Spleen (tissue), 11 donors: ENCODE measurements at regions not wholly inside any gene's neighbourhood (a gene's known extent, or its start where the extent isn't known, plus 50 kb on each side); places are given as distances from the start of the nearest gene placed in this dataset.

ENCODE experiments used
- DNase-seq: peaks from one replicate; pipeline ENCODE4 v3.0.0-alpha.2; 2020
- H3K27ac ChIP-seq, 8 donors: fragments of 200-600 bp; sonication (generic) in 7 of 8; 1 replicate in 4 of 8; 2 replicates in 4 of 8; pipeline versions ENCODE4 v1.5.0 to v1.8.0; 2016 to 2021; ENCODE audit warnings: inconsistent platforms in 4 of 8, mild to moderate bottlenecking in 4 of 8, moderate library complexity in 1 of 8
- H3K27me3 ChIP-seq, 7 donors: fragments of 200-600 bp; sonication (generic) in 6 of 7; replicated peaks in 1 of 7; 1 replicate in 4 of 7; 2 replicates in 3 of 7; pipeline versions ENCODE4 v1.5.0 to v1.8.0; 2016 to 2021; ENCODE audit warnings: inconsistent platforms in 3 of 7, mild to moderate bottlenecking in 1 of 7
- H3K36me3 ChIP-seq, 6 donors: fragments of 200-600 bp; sonication (generic) in 5 of 6; 1 replicate in 4 of 6; 2 replicates in 2 of 6; pipeline versions ENCODE4 v1.5.0 to v1.8.0; 2016 to 2021; ENCODE audit warnings: inconsistent platforms in 2 of 6
- H3K4me1 ChIP-seq, 6 donors: fragments of 200-600 bp; sonication (generic) in 5 of 6; 1 replicate in 3 of 6; 2 replicates in 3 of 6; pipeline versions ENCODE4 v1.5.0 to v1.8.0; 2016 to 2021; ENCODE audit warnings: inconsistent platforms in 3 of 6
- H3K4me3 ChIP-seq, 8 donors: fragments of 200-600 bp; sonication (generic) in 7 of 8; 1 replicate in 4 of 8; 2 replicates in 4 of 8; pipeline versions ENCODE4 v1.5.0 to v1.8.0; 2016 to 2021; ENCODE audit warnings: inconsistent platforms in 4 of 8, mild to moderate bottlenecking in 4 of 8, moderate library complexity in 2 of 8
- H3K9me3 ChIP-seq, 8 donors: fragments of 200-600 bp; sonication (generic) in 7 of 8; 1 replicate in 4 of 8; 2 replicates in 4 of 8; pipeline versions ENCODE4 v1.5.0 to v1.8.0; 2016 to 2021; ENCODE audit warnings: inconsistent platforms in 4 of 8
- CTCF ChIP-seq, 11 experiments: fragments of 200-600 bp in 7 of 11; fragments of 450-650 bp in 4 of 11; sonication (generic) in 4 of 11; IDR thresholded peaks in 8 of 11; conservative IDR thresholded peaks in 3 of 11; 1 replicate in 7 of 11; 2 replicates in 4 of 11; pipeline versions ENCODE4 v1.4.0 to v1.8.0; 2016 to 2021; ENCODE audit warnings: antibody characterized with exemption in 11 of 11, inconsistent platforms in 4 of 11, mild to moderate bottlenecking in 1 of 11
- POLR2A ChIP-seq, 3 donors: fragments of 450-650 bp; IDR thresholded peaks; one replicate each; pipeline ENCODE4 v1.5.1; 2017; ENCODE audit warnings: antibody characterized with exemption in 3 of 3, mild to moderate bottlenecking in 1 of 3
- POLR2AphosphoS5 ChIP-seq, 3 donors: sonication (generic); formaldehyde crosslinking; IDR thresholded peaks; one replicate each; pipeline ENCODE4 v1.5.1; 2017; ENCODE audit warnings: antibody characterized with exemption in 3 of 3
- WGBS, 5 donors: extraction: QIAGEN DNeasy Blood & Tissue Kit in 3 of 5; methylation state at CpG; one replicate each; pipeline versions ENCODE4 v1.1.5 to v1.1.7; 2013 to 2018; 5-methylcytosine and 5-hydroxymethylcytosine counted together
- intact Hi-C: fragments of 100-400 bp; cut with DNase I; formaldehyde crosslinking; loops from one replicate; pipeline ENCODE4 v1.15.0; 2023; ENCODE audit warnings: low total_unique reads
- donor health status: healthy with polysubstance abuse.
- donor health status: DM: no; HTN: no; CAD: no; lungs with moderate emphysema.
- donor health status: DM: no; HTN: no; CAD: no.
- donor health status: Bipolar disorder and iron deficiency.
- donor health status: healthy.
- donor health status: DM: no; HTN: no; CAD: no.
- donor health status: DM: yes; HTN: yes; CAD: no.

- DNase-seq = no peak
- Histone ChIP-seq H3K9me3 (peaks cover 0 to 8% (median 6%) of the 10 kb centered on the region in 8 donors), H3K4me1 (peaks cover 0 to 13% (median 6%) of the 10 kb centered on the region in 6 donors), H3K27me3 (peaks cover 0 to 42% (median 0%) of the 10 kb centered on the region in 7 donors), H3K4me3 (no peak overlapping the region), H3K27ac (no peak overlapping the region), H3K36me3 (no peaks in the 10 kb centered on the region)
- 20 to 27% (median 25%) methylated on average over 6 of the region's 6 CpGs for WGBS, 5 donors
- TF ChIP-seq POLR2AphosphoS5 (IDR thresholded peaks at IDR 0.05) (no peak), POLR2A (IDR thresholded peaks at IDR 0.05) (no peak), CTCF (IDR thresholded peaks at IDR 0.05 in 8 of 11, conservative IDR thresholded peaks at IDR 0.05 in 3 of 11) (no peak)
- intact Hi-C loops = no loop called here
Measured at GRCh38 chr20:39100691-39101090, 138.5 kb downstream of the DHX35 start.

- WGBS, 5 donors = 45 to 62% (median 47%) methylated on average over 3 of the region's 3 CpGs
- peaks cover 0 to 13% (median 6%) of the 10 kb centered on the region in 6 donors for H3K4me1 ChIP-seq
- no peak overlapping the region for H3K27ac ChIP-seq
- no peaks in the 10 kb centered on the region for H3K9me3 ChIP-seq
- no peak overlapping the region for H3K4me3 ChIP-seq
- H3K27me3 ChIP-seq = peaks cover 0 to 39% (median 0%) of the 10 kb centered on the region in 7 donors
- TF ChIP-seq POLR2A (IDR thresholded peaks at IDR 0.05) (no peak), CTCF (IDR thresholded peaks at IDR 0.05 in 8 of 11, conservative IDR thresholded peaks at IDR 0.05 in 3 of 11) (no peak), POLR2AphosphoS5 (IDR thresholded peaks at IDR 0.05) (no peak)
- no peak for DNase-seq
- intact Hi-C loops = no loop called here
- no peaks in the 10 kb centered on the region for H3K36me3 ChIP-seq
Measured at GRCh38 chr20:39097889-39098288, 135.7 kb downstream of the DHX35 start.

DNA sequence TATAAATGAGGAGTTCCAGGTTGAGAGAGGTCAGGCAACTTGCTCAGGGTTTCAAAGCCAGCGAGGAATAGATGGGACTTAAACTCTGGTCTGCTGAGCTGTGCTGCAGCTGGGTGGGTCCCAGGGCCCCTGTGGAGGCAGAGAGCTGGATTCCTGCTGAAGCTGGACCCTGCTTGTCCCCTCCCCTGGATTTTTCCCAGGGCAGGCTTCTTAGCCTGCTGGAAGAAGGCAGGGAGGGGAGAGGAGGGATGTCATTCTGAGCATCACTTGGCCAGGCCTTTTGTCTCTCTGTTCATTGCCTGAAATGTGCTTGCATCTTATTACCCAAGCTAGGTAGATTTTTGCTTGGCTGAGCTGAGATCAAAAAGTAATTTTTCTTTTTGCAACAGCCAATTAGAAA, 133.7 kb downstream of the DHX35 start:
- Histone ChIP-seq H3K27me3 (peaks cover 0 to 42% (median 0%) of the 10 kb centered on the region in 7 donors), H3K36me3 (no peaks in the 10 kb centered on the region), H3K4me3 (no peak overlapping the region), H3K9me3 (no peaks in the 10 kb centered on the region), H3K27ac (no peak overlapping the region), H3K4me1 (peaks cover 0 to 13% (median 6%) of the 10 kb centered on the region in 6 donors)
- intact Hi-C loops = no loop called here
- 82 to 92% (median 89%) methylated on average over 1 of the region's 1 CpG for WGBS, 5 donors
- TF ChIP-seq POLR2AphosphoS5 (IDR thresholded peaks at IDR 0.05) (no peak), CTCF (IDR thresholded peaks at IDR 0.05 in 8 of 11, conservative IDR thresholded peaks at IDR 0.05 in 3 of 11) (no peak), POLR2A (IDR thresholded peaks at IDR 0.05) (no peak)
- DNase-seq = no peak

DNA sequence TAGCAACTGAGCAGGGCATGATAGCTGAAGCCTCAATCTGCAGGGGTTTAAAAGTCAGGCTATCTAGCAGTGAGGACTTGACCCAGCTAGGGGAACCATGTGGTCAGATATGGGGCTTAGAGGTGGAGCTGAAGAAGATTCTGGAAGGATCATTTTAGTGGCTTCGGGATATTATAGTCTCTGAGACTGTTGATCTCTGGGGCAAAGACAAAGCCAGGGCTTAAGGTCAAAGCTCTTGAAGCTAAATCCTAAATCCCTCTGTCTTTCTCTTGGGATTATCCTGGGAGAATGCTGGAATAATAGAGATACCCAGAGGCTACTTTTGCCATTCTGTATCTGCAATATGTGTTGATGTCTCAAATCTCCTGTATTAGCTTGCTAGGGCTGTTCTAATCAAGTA, 132.2 kb downstream of the DHX35 start:
- Histone ChIP-seq H3K27ac (no peak overlapping the region), H3K9me3 (no peaks in the 10 kb centered on the region), H3K4me1 (peaks cover 0 to 13% (median 6%) of the 10 kb centered on the region in 6 donors), H3K27me3 (peaks cover 0 to 34% (median 0%) of the 10 kb centered on the region in 7 donors), H3K36me3 (no peaks in the 10 kb centered on the region), H3K4me3 (no peak overlapping the region)
- no peak for DNase-seq
- WGBS, 5 donors = 68 to 95% (median 85%) methylated on average over 1 of the region's 1 CpG
- TF ChIP-seq POLR2AphosphoS5 (IDR thresholded peaks at IDR 0.05) (no peak), CTCF (IDR thresholded peaks at IDR 0.05 in 8 of 11, conservative IDR thresholded peaks at IDR 0.05 in 3 of 11) (no peak), POLR2A (IDR thresholded peaks at IDR 0.05) (no peak)
- intact Hi-C loops = no loop called here
